CD4-positive, alpha-beta T cell treated with Interleukin-21 for 1 hour (primary cell): ENCODE measurements at regions not wholly inside any gene's neighbourhood (a gene's known extent, or its start where the extent isn't known, plus 50 kb on each side); places are given as distances from the start of the nearest gene placed in this dataset.

Experiments used
- DNase-seq: peaks from one replicate; pipeline ENCODE4 v3.0.0-alpha.2; 2020

DNA sequence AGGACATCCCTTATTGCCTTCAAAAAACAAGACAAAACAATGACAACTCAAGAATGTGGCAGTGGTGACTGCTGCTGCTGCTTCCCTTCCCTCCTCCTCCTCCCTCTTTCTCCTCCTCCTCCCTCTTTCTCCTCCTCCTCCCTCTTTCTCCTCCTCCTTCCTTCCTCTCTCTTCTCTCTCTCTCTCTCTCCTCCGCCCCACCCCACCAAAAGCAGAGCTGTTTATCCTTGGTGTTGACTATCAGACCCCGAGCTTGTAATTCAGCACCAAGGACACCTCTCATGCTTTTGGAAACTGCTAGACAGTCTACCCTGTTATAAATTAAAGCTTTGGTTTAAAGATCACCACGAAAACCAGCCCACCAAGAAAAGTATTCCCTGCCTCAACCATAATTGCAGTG lies 72.4 kb upstream of the IFNAR2 start:
- DNase-seq = no peak

DNA sequence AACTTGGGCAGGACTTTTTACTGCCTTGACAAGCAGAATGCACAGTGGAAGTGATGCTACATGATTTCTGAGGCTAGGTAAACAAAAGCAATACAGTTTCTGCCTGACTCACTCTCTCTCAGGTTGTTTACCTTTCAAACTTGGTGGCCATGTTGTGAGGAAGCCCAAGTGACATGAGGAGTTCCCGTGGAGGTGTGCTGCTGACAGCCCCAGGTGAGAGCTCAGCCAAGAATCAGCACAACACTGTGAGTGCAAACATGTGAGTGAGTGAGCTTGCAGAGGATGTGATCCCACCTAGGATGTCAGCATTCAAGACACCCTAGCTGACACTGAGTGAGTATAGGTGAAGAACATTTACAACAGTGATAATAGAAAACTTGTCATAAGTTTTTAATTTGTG lies 71.1 kb upstream of the IFNAR2 start:
- no peak for DNase-seq

DNA sequence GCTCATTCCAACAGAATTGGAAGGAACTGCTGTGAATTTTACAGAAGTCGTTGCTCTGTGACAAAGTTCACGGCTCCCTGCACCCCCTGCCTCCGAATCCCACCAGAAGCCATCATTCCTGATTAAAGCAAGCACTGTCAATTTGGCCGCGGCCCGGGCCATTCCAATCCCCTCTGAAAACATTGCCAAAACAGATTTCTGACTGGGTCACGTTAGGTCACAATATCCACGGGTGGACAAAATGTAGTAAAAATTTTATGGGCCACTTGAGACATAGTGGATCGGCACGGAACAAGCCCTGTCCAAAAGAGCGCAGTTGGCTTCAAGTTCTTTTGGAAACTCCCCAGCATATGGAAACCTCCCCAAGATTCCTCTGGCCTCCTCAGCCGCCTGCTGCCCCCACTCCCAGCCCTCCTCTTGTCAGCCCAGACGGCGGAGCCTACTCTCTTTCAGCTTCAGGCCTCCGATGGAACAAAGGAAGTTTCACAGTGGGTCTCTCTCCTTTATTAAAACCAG lies 67.2 kb upstream of the IFNAR2 start:
- no peak for DNase-seq

DNA sequence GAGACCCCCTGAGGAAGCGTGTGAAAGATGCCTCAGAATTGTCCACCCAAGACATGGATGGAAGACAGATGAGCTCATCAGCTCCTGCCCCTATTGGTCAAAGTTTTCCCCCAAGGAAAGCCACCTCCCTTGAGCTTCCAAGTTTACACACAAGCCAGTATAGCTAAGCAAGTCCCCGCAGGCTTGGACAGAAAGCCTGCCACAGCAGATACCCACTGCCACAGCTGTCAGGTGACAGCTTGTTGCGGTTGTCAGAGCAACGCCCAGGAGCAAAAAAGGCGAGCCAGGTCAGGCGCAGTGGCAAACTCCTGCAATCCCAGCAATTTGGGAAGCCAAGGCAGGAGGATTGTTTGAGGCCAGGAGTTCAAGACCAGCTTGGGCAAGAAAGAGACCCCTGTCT lies 60.9 kb upstream of the IFNAR2 start:
- no peak for DNase-seq

DNA sequence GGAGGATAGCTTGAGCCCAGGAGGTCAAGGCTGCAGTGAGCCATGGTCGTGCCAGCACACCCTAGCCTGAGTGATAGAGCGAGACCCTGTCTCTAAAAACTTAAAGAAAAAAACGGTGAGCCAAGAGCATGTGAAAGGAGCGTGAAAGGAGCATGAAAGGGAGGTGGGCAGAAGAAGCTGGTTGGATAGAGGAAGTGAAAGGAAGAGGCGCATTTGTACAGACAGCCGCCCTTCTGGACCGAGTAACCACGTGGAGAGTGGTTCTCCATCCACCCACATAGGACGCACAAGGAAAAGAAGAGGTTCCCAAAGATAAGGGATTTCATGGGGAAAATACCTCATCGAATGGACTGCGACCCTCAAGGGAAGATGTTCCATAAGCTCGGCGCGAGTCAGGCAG lies 60.4 kb upstream of the IFNAR2 start:
- DNase-seq = no peak

DNA sequence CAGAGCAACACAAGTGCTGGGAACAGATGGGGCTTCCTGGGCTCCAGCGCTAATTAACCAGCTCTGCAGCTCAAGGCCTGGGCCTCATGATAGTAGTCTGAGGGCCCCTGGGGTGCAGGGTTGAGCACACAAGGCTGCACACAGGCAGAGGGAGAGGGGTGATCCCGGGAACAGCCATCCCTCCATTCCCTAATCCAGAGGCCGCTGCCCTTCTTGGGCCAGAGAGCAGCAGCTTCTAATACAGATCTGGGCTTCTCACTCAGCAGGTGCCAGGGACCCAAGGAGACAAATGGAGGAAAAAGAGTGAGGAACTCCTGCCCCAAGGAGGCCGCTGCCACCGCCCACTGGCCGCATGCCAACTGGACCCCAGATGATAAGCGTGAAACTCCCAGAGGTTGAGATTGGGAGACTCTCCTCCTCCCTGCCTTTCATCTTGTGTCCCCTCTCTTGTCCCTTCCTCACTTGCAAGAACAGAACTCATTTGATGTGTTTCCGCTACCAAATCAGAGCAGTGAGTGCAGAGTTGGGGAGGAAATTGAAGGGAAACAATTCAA lies 58.0 kb upstream of the IFNAR2 start:
- DNase-seq = no peak

DNA sequence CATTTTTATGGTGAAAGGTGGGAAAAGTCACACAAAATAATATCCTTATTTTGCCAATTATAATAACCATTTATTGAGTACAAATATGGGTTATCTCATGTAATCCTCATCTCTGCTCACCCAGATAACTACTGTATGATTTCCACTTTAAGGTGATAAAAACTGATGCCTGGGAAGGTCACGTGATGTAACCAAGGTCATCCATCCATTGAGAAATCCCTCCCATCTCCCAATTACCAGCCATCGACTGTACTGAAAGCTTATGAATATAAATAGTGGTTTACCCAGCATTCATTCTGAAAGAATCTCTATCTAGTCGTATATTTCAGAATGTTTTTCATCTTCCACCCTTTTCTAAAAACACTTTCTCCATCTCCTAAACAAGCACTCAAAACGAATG lies 55.0 kb upstream of the IFNAR2 start:
- DNase-seq = no peak
